GM23338 (cell line): ENCODE measurements at regions not wholly inside any gene's neighbourhood (a gene's known extent, or its start where the extent isn't known, plus 50 kb on each side); places are given as distances from the start of the nearest gene placed in this dataset.

Experiments
- ATAC-seq: fragments of 200-7000 bp; cut with Tn5 transposase; 3 replicates; pipeline ENCODE4 v1.9.1; 2020
- DNase-seq: peaks from one replicate; pipeline ENCODE4 v3.0.0-alpha.2; 2015; ENCODE audit warnings: low spot score
- H2AFZ ChIP-seq: fragments of 200-600 bp; sonication (generic); 2 replicates; pipeline ENCODE4 v1.8.0; 2016; ENCODE audit warnings: antibody characterized with exemption, mild to moderate bottlenecking, moderate library complexity
- H3F3A ChIP-seq: fragments of 200-600 bp; sonication (generic); replicated peaks from 2 replicates; pipeline ENCODE4 v1.8.0; 2017; ENCODE audit warnings: antibody characterized with exemption, mixed run types, low read depth
- H3K27ac ChIP-seq: fragments of 200-600 bp; sonication (generic); 2 replicates; pipeline ENCODE4 v1.6.1; 2016; ENCODE audit warnings: low read depth
- H3K27me3 ChIP-seq: fragments of 200-600 bp; sonication (generic); 2 replicates; pipeline ENCODE4 v1.8.0; 2016; ENCODE audit warnings: mild to moderate bottlenecking, mixed run types, moderate library complexity; ENCODE audit not compliant: insufficient read depth
- H3K36me3 ChIP-seq: fragments of 200-600 bp; sonication (generic); 2 replicates; pipeline ENCODE4 v1.8.0; 2016; ENCODE audit warnings: mild to moderate bottlenecking; ENCODE audit not compliant: insufficient read depth
- H3K4me1 ChIP-seq: fragments of 200-600 bp; sonication (generic); 2 replicates; pipeline ENCODE4 v1.8.0; 2016; ENCODE audit warnings: mild to moderate bottlenecking, moderate library complexity; ENCODE audit not compliant: insufficient read depth
- H3K4me2 ChIP-seq: fragments of 200-600 bp; sonication (generic); 2 replicates; pipeline ENCODE4 v1.7.1; 2017; ENCODE audit warnings: mixed run types
- H3K4me3 ChIP-seq: fragments of 200-600 bp; sonication (generic); 2 replicates; pipeline ENCODE4 v1.6.1; 2016; ENCODE audit warnings: mixed run types
- H3K79me2 ChIP-seq: fragments of 200-600 bp; sonication (generic); replicated peaks from 2 replicates; pipeline ENCODE4 v1.8.0; 2017; ENCODE audit warnings: mild to moderate bottlenecking; ENCODE audit not compliant: insufficient read depth
- H3K9me2 ChIP-seq: fragments of 200-600 bp; sonication (generic); 2 replicates; pipeline ENCODE4 v1.8.0; 2017; ENCODE audit not compliant: insufficient read depth
- H4K20me1 ChIP-seq: fragments of 200-600 bp; sonication (generic); replicated peaks from 2 replicates; pipeline ENCODE4 v1.8.0; 2017; ENCODE audit warnings: mild to moderate bottlenecking; ENCODE audit not compliant: insufficient read depth
- H3K27ac Mint-ChIP-seq: 2 replicates; pipeline ENCODE4 v1.8.0; 2020; ENCODE audit warnings: inconsistent platforms, mild to moderate bottlenecking, moderate library complexity, mixed read lengths
- H3K27me3 Mint-ChIP-seq: 3 replicates; pipeline ENCODE4 v1.8.0; 2022; ENCODE audit warnings: low read depth, mild to moderate bottlenecking, moderate library complexity, mixed read lengths, inconsistent platforms; ENCODE audit not compliant: insufficient read depth, poor library complexity
- H3K36me3 Mint-ChIP-seq: 3 replicates; pipeline ENCODE4 v1.8.0; 2021; ENCODE audit warnings: low read depth, mild to moderate bottlenecking, inconsistent platforms, moderate library complexity, mixed read lengths
- H3K4me1 Mint-ChIP-seq: 3 replicates; pipeline ENCODE4 v1.8.0; 2020; ENCODE audit warnings: mild to moderate bottlenecking, inconsistent platforms, mixed read lengths
- H3K4me3 Mint-ChIP-seq: 3 replicates; pipeline ENCODE4 v1.8.0; 2021; ENCODE audit warnings: moderate library complexity, mild to moderate bottlenecking, inconsistent platforms, mixed read lengths
- H3K9me3 Mint-ChIP-seq: 3 replicates; pipeline ENCODE4 v1.8.0; 2020; ENCODE audit warnings: moderate library complexity, mild to moderate bottlenecking, inconsistent platforms, mixed read lengths
- CREB1 ChIP-seq: fragments of 250-450 bp; sonication (Bioruptor Pico); IDR thresholded peaks from 2 replicates; pipeline ENCODE4 v1.5.0; 2020; ENCODE audit warnings: low read depth, mild to moderate bottlenecking, moderate library complexity
- EZH2 ChIP-seq: fragments of 200-600 bp; sonication (generic); IDR thresholded peaks from one replicate; pipeline ENCODE4 v1.8.0; 2017; ENCODE audit warnings: antibody characterized with exemption, mild to moderate bottlenecking, low read depth; ENCODE audit not compliant: unreplicated experiment
- JUNB ChIP-seq: IDR thresholded peaks from one replicate; pipeline ENCODE4 v1.6.1; 2016; ENCODE audit warnings: antibody characterized with exemption; ENCODE audit not compliant: unreplicated experiment
- NANOG ChIP-seq: IDR thresholded peaks from 2 replicates; pipeline ENCODE4 v1.6.1; 2016; ENCODE audit warnings: antibody characterized with exemption, borderline replicate concordance
- REST ChIP-seq: IDR thresholded peaks from one replicate; pipeline ENCODE4 v1.6.1; 2018; ENCODE audit warnings: antibody characterized with exemption; ENCODE audit not compliant: unreplicated experiment
- STAT1 ChIP-seq: IDR thresholded peaks from one replicate; pipeline ENCODE4 v1.6.1; 2016; ENCODE audit warnings: antibody characterized with exemption; ENCODE audit not compliant: unreplicated experiment
- ZNF114 ChIP-seq: fragments of 250-450 bp; sonication (Bioruptor Pico); IDR thresholded peaks from 2 replicates; pipeline ENCODE4 v1.5.0; 2020; ENCODE audit warnings: mild to moderate bottlenecking, moderate library complexity
- ZNF331 ChIP-seq: fragments of 250-450 bp; sonication (Bioruptor Pico); IDR thresholded peaks from 2 replicates; pipeline ENCODE4 v1.5.0; 2020; ENCODE audit warnings: low read depth, mild to moderate bottlenecking, moderate library complexity
- TF ChIP-seq, protein P1 (sequence below): fragments of 250-450 bp; sonication (Bioruptor Pico); IDR thresholded peaks from 2 replicates; pipeline ENCODE4 v1.5.0; 2020; ENCODE audit warnings: mild to moderate bottlenecking, moderate library complexity
- TF ChIP-seq, protein P2 (sequence below): IDR thresholded peaks from 2 replicates; pipeline ENCODE4 v1.6.1; 2016; ENCODE audit warnings: antibody characterized with exemption

- no peak overlapping the region for H3K4me2 ChIP-seq
- TF ChIP-seq ZNF114 (no peak), REST (no peak), STAT1 (no peak), NANOG (no peak), JUNB (no peak), EZH2 (no peak), ZNF331 (no peak), CREB1 (CRISPR knock-in tag) (no peak)
- TF ChIP-seq, protein P1, sequence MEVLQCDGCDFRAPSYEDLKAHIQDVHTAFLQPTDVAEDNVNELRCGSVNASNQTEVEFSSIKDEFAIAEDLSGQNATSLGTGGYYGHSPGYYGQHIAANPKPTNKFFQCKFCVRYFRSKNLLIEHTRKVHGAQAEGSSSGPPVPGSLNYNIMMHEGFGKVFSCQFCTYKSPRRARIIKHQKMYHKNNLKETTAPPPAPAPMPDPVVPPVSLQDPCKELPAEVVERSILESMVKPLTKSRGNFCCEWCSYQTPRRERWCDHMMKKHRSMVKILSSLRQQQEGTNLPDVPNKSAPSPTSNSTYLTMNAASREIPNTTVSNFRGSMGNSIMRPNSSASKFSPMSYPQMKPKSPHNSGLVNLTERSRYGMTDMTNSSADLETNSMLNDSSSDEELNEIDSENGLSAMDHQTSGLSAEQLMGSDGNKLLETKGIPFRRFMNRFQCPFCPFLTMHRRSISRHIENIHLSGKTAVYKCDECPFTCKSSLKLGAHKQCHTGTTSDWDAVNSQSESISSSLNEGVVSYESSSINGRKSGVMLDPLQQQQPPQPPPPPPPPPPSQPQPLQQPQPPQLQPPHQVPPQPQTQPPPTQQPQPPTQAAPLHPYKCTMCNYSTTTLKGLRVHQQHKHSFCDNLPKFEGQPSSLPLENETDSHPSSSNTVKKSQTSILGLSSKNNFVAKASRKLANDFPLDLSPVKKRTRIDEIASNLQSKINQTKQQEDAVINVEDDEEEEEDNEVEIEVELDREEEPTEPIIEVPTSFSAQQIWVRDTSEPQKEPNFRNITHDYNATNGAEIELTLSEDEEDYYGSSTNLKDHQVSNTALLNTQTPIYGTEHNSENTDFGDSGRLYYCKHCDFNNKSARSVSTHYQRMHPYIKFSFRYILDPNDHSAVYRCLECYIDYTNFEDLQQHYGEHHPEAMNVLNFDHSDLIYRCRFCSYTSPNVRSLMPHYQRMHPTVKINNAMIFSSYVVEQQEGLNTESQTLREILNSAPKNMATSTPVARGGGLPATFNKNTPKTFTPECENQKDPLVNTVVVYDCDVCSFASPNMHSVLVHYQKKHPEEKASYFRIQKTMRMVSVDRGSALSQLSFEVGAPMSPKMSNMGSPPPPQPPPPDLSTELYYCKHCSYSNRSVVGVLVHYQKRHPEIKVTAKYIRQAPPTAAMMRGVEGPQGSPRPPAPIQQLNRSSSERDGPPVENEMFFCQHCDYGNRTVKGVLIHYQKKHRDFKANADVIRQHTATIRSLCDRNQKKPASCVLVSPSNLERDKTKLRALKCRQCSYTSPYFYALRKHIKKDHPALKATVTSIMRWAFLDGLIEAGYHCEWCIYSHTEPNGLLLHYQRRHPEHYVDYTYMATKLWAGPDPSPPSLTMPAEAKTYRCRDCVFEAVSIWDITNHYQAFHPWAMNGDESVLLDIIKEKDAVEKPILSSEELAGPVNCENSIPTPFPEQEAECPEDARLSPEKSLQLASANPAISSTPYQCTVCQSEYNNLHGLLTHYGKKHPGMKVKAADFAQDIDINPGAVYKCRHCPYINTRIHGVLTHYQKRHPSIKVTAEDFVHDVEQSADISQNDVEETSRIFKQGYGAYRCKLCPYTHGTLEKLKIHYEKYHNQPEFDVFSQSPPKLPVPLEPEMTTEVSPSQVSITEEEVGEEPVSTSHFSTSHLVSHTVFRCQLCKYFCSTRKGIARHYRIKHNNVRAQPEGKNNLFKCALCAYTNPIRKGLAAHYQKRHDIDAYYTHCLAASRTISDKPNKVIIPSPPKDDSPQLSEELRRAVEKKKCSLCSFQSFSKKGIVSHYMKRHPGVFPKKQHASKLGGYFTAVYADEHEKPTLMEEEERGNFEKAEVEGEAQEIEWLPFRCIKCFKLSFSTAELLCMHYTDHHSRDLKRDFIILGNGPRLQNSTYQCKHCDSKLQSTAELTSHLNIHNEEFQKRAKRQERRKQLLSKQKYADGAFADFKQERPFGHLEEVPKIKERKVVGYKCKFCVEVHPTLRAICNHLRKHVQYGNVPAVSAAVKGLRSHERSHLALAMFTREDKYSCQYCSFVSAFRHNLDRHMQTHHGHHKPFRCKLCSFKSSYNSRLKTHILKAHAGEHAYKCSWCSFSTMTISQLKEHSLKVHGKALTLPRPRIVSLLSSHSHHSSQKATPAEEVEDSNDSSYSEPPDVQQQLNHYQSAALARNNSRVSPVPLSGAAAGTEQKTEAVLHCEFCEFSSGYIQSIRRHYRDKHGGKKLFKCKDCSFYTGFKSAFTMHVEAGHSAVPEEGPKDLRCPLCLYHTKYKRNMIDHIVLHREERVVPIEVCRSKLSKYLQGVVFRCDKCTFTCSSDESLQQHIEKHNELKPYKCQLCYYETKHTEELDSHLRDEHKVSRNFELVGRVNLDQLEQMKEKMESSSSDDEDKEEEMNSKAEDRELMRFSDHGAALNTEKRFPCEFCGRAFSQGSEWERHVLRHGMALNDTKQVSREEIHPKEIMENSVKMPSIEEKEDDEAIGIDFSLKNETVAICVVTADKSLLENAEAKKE (CRISPR knock-in tag) = no peak
- TF ChIP-seq, protein P2, sequence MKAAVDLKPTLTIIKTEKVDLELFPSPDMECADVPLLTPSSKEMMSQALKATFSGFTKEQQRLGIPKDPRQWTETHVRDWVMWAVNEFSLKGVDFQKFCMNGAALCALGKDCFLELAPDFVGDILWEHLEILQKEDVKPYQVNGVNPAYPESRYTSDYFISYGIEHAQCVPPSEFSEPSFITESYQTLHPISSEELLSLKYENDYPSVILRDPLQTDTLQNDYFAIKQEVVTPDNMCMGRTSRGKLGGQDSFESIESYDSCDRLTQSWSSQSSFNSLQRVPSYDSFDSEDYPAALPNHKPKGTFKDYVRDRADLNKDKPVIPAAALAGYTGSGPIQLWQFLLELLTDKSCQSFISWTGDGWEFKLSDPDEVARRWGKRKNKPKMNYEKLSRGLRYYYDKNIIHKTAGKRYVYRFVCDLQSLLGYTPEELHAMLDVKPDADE = no peak
- Mint-ChIP-seq H3K9me3 (peaks cover 5% of the 10 kb centered on the region), H3K36me3 (peaks cover 3% of the 10 kb centered on the region; the same call in 2 of the 3 replicates), H3K4me3 (no peak overlapping the region), H3K27ac (no peak overlapping the region), H3K4me1 (peaks cover 7% of the 10 kb centered on the region; the same call in 1 of the 3 replicates), H3K27me3 (peaks cover 6% of the 10 kb centered on the region)
- no peak for ATAC-seq
- no peak overlapping the region for H2AFZ ChIP-seq
- no peak for DNase-seq
- no peaks in the 10 kb centered on the region for H3K9me2 ChIP-seq
- no peaks in the 10 kb centered on the region for H3K79me2 ChIP-seq
- H3K36me3 ChIP-seq = no peaks in the 10 kb centered on the region
- no peaks in the 10 kb centered on the region for H3F3A ChIP-seq
- H4K20me1 ChIP-seq = no peaks in the 10 kb centered on the region
- no peaks in the 10 kb centered on the region for H3K27me3 ChIP-seq
- no peak overlapping the region for H3K27ac ChIP-seq
- no peaks in the 10 kb centered on the region for H3K4me1 ChIP-seq
- no peak overlapping the region for H3K4me3 ChIP-seq
These were observed 418.8 kb downstream of the BCOR start for GRCh38 chrX:39678914-39679313.
